Lung microvascular endothelial cell (primary cell): ENCODE measurements at regions not wholly inside any gene's neighbourhood (a gene's known extent, or its start where the extent isn't known, plus 50 kb on each side); places are given as distances from the start of the nearest gene placed in this dataset.

Experiments used
- DNase-seq, 2 donors: peaks; one replicate each; pipeline versions ENCODE4 v3.0.0 to v3.0.0-alpha.2; 2010; ENCODE audit warnings: low read depth in 2 of 2

DNA sequence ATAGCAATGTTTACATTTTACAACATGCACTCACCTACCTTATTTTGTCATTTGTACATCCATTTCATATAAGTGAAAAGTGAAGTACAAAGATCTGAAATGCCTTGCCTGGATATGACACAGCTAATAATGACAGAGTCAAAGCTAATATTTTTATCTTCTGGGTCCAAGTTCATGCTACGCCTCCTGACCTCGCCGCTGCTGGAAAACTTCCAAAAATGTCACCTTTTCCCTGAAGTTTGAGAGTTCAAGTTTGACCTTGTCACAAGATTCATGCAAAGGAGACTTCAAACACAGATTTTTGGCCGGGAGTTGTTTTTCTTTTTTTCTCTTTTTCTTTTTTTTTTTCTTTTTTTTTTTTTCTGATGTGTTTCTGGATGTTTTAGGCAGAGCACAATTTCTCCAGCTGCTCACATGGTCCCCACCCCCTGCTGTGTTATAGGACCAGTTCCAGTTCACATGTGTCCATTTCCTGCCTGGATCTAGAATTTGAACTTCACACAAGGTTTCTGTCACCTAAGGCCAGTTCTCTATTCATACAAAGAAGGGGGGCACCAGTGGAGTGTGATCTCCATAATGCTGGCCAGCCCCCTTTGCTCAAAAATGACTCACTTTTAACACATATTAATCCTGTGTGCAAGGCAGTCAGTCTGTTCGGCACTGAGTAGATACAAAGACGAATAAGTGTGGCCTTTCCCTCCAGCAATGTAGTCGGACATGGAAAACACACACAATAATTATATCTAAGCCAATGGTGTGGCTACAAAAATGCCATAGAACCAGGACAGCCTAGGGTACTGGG is 546.8 kb downstream of the BUD13 start:
- no peak for DNase-seq

- DNase-seq = no peak
Observed at GRCh38 chr11:116225236-116225635, 547.6 kb downstream of the BUD13 start.

DNA sequence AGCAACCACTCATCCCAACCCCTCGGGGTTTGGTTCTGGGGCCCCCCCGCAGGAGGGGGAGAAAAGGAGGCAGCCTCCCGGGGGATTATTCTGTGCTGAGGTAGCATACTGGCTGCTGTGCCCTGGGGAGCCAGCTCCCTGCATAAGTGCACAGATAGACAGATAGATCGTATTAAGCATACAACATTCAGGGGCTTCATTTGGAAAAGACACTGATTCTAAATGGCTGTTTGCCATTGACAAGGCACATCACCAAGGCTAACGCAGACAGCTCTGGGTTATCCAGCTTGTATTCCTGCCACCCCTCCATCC is 547.9 kb downstream of the BUD13 start:
- no peak for DNase-seq

DNA sequence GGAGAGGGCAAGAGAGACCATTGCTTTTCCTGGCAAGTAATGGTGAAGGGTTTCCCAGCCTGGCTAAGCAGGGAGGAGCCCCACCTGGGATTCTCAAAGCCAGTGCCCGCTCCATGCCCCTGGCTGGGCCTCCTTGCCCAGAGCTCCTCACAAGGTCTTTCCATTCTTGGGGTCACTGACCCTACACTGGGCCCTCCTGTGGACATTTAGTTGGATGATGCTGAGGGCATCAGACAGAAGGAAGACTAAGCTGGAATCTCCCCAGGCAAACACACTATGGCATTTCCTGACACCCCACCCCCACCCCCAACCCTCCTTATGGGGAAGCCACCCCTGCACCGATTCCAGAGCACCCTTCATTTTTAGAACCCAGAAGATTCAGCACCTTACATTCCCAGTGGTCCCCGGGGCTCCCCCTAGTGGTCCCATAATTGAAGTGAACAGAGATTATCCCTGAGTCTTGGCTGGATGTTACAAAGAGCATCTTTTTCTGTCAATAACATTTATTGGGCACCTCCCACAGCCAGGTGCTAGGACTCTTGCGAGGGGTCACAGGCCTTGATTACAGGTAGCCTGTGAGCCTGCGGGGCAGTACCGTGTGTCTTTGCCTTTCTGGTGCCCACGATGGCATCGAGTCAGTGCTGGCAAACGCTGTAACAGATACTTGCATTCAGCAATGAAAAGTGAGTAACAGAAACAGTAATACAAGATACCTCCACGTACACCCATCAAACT is 548.5 kb downstream of the BUD13 start:
- peak; percentile 45 to 49 for DNase-seq

DNA sequence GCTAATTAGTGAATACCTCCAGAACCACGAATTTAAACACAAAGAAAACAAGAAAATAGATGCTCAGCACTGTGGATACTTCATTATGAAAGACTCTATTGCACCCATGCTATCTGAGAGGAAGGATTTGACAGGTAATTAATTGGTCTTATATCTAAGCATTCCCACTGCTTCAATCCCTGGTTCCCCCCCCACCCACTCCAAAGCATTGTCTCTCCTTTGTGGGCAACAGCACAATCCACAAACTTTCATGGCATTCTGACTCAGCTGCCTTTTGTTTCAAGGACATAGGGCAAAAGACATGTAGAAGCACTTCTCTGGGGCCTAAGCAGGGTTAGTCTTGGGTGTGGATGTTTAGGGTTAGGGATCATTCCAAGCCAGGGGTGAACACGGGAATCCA is 551.4 kb downstream of the BUD13 start:
- no peak for DNase-seq

GRCh38 chr11:116219171-116219635 is 553.6 kb downstream of the BUD13 start:
- DNase-seq = no peak

DNA sequence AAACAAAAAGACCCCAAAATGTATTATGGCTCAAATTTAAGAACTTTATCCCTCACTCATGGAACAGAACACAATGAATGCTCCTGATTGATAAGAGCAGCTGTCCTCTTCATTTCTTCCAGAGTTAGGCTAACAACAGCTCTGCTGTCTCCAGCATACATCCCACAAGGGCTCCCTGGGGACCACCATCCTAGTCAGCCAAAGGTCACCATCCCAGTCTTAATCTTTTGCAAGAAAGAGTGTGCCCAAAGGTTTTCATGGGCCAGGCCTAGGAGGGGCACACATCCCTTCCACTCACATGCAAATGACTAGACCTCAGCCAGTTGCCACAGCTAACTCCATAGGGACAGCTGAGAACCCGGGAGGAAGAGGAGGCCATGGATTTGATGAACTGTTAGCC is 555.3 kb downstream of the BUD13 start:
- no peak for DNase-seq

DNA sequence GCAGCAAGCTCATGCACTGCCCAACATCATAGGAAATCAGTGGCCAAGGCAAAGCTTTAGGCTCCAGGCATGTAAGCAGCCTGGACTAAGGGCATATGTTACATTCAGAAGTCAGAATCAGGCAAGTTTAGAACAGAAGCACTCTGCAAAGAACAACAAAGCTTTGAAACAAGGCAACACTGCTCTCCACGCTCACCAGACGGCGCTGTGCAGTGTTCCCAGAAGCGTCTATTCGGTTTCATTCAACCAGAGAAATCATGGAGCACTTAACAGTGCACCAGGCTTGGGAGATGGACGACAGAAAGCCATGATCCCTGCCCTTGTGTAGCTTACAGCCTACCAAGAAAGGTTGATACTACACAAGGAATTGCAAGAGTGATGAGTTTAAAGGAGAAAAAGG is 555.8 kb downstream of the BUD13 start:
- peak; percentile 59 to 82 for DNase-seq

GRCh38 chr11:116215471-116216113 is 557.2 kb downstream of the BUD13 start:
- peak in 1 of 2 donors; percentile 8 for DNase-seq

GRCh38 chr11:116211147-116211546 is 561.6 kb downstream of the BUD13 start:
- no peak for DNase-seq

DNA sequence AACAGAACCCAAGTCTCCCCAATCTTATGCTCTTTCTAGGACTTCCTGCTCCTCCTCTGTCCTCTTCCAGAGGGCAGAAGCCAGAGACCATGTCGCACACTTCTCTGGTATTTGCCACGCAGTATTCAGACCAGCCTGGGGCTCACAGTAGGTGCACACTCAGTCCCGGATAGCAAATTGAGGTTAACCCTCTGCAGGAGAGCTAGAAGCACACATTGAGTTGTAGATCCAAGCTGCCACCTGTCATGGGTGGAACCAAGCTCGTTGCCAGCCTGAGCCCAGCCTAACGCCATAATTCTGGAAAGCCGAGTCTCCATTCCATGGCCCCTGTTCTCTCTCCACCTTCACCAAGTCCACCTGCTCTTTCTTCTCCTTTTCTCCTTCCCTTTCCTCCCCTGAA is 562.1 kb downstream of the BUD13 start:
- DNase-seq = no peak

DNA sequence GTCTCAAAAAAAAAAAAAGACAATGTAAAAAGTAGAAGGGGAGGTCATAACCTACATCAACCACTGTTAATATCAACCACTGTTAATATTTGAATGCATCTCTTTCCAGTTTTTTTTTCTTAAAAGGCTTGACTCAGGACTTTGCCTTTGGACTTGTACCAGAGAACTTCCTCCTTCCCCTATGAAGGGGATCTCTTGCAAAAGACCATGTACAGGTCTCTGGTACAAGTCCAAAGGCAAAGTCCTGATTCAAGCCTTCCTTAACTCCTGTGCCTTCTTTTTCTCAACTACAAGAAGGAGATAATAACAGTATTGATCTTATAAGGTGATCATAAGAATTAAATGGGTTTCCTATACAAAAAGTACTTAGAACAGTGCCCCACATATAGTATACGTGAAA is 563.5 kb downstream of the BUD13 start:
- no peak for DNase-seq

- no peak for DNase-seq
Observed at GRCh38 chr11:116207421-116208141, 565.2 kb downstream of the BUD13 start.

GRCh38 chr11:116207019-116207418 is 565.8 kb downstream of the BUD13 start:
- DNase-seq = no peak

GRCh38 chr11:116202922-116203321 is 569.9 kb downstream of the BUD13 start:
- no peak for DNase-seq

- no peak for DNase-seq
Observed at GRCh38 chr11:116200564-116200963, 572.2 kb downstream of the BUD13 start.

GRCh38 chr11:116199182-116199581 is 573.6 kb downstream of the BUD13 start:
- no peak for DNase-seq

GRCh38 chr11:116194156-116194904 is 578.5 kb downstream of the BUD13 start:
- no peak for DNase-seq

- DNase-seq = peak; percentile 60 to 66
Observed at GRCh38 chr11:116193321-116194131, 579.3 kb downstream of the BUD13 start.

DNA sequence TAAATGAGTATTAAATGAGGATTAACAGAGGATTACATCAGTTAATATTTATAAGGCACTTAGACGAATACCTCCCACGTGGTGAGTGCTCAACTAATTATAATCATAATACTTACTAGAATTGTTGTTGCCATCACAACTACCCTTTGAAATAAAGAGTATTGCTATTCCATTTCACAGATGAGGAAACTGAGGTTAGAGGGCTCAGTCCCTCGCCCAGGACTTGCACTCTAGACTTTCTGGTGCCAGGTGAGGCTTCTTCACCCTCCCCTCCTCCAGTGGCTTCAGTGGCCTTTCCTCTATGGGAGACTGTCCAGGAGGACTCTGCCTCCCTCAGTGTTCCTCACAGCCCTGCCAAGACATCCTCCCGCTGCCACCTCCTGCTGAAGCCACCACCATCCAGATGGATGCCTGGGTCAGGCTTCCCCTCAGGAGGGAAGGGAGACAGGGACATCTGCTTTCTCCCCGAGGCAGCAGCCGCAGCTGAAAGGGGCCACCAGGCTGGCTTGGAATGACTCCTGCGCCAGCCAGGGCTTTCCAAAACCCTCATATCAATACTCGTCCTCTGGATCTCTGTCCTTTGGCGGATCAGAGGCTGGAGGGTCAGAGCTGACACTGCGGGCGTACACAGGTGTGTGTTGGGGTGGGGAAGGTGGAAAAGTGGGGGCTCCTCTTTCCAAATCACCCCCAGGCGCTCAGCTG is 580.1 kb downstream of the BUD13 start:
- DNase-seq = no peak
